ENCODE measurements at regions not wholly inside any gene's neighbourhood (a gene's known extent, or its start where the extent isn't known, plus 50 kb on each side); places are given as distances from the start of the nearest gene placed in this dataset.

DNA sequence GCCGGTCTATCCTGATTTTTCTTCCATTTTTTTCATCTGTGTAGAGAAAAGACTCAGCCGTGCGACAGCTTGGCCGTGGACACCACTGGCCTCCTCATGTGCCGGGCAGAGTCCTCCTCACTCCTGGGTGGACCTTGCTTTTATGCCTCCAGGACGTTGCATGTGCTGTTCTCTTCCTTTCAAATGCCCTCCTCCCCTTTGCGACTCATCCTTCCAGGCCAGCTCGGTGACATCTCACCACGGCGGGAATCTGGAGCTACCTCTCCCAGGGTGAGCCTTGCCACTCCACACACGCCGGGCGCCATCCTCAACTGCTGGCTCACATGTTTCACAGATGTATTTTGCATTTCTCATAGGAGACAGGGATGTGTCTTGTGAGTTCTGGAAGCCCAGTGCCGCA is 198.5 kb upstream of the HDAC4 start:
- H3K9me1 ChIP-seq (ENCODE audit: control insufficient read depth, insufficient read depth, low read length), result no peaks in the 10 kb centered on the region
- no peak overlapping the region for H3K27ac ChIP-seq (ENCODE audit: extremely low read depth, low read depth, low read length)
- WGBS (ENCODE audit: insufficient coverage, low coverage, missing lambda C conversion rate), result 0% methylated on average over 13 of the region's 14 CpGs
- no peaks in the 10 kb centered on the region for H3K79me2 ChIP-seq (ENCODE audit: control insufficient read depth, insufficient read depth, low read length)
- BruUV-seq (replicated peaks), result no TSS peak
- DNase-seq (ENCODE audit: extremely low read depth in 1 of 4, low spot score in 3 of 4) (no peak), FAIRE-seq (no peak), ATAC-seq (no peak)
- TF ChIP-seq NFE2 (IDR thresholded peaks at IDR 0.05; ENCODE audit: low read depth) (no peak), MTA3 (IDR thresholded peaks at IDR 0.05; ENCODE audit: borderline replicate concordance) (no peak), ZNF436 (CRISPR knock-in tag; IDR thresholded peaks at IDR 0.05) (no peak), FOSL1 (tag; conservative IDR thresholded peaks at IDR 0.05) (no peak), HSF4 (CRISPR knock-in tag; IDR thresholded peaks at IDR 0.05; ENCODE audit: borderline replicate concordance) (no peak), RFX5 (IDR thresholded peaks at IDR 0.05; ENCODE audit: low read depth, low read length) (no peak), HDGF (IDR thresholded peaks at IDR 0.05) (no peak), NR1H2 (CRISPR knock-in tag; IDR thresholded peaks at IDR 0.05) (no peak), EHMT2 (IDR thresholded peaks at IDR 0.05) (no peak), SP1 (CRISPR knock-in tag; IDR thresholded peaks at IDR 0.05) (no peak)
- TF ChIP-seq, protein P1, sequence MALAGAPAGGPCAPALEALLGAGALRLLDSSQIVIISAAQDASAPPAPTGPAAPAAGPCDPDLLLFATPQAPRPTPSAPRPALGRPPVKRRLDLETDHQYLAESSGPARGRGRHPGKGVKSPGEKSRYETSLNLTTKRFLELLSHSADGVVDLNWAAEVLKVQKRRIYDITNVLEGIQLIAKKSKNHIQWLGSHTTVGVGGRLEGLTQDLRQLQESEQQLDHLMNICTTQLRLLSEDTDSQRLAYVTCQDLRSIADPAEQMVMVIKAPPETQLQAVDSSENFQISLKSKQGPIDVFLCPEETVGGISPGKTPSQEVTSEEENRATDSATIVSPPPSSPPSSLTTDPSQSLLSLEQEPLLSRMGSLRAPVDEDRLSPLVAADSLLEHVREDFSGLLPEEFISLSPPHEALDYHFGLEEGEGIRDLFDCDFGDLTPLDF (CRISPR knock-in tag; IDR thresholded peaks at IDR 0.05), result no peak
- TF ChIP-seq, protein P2, sequence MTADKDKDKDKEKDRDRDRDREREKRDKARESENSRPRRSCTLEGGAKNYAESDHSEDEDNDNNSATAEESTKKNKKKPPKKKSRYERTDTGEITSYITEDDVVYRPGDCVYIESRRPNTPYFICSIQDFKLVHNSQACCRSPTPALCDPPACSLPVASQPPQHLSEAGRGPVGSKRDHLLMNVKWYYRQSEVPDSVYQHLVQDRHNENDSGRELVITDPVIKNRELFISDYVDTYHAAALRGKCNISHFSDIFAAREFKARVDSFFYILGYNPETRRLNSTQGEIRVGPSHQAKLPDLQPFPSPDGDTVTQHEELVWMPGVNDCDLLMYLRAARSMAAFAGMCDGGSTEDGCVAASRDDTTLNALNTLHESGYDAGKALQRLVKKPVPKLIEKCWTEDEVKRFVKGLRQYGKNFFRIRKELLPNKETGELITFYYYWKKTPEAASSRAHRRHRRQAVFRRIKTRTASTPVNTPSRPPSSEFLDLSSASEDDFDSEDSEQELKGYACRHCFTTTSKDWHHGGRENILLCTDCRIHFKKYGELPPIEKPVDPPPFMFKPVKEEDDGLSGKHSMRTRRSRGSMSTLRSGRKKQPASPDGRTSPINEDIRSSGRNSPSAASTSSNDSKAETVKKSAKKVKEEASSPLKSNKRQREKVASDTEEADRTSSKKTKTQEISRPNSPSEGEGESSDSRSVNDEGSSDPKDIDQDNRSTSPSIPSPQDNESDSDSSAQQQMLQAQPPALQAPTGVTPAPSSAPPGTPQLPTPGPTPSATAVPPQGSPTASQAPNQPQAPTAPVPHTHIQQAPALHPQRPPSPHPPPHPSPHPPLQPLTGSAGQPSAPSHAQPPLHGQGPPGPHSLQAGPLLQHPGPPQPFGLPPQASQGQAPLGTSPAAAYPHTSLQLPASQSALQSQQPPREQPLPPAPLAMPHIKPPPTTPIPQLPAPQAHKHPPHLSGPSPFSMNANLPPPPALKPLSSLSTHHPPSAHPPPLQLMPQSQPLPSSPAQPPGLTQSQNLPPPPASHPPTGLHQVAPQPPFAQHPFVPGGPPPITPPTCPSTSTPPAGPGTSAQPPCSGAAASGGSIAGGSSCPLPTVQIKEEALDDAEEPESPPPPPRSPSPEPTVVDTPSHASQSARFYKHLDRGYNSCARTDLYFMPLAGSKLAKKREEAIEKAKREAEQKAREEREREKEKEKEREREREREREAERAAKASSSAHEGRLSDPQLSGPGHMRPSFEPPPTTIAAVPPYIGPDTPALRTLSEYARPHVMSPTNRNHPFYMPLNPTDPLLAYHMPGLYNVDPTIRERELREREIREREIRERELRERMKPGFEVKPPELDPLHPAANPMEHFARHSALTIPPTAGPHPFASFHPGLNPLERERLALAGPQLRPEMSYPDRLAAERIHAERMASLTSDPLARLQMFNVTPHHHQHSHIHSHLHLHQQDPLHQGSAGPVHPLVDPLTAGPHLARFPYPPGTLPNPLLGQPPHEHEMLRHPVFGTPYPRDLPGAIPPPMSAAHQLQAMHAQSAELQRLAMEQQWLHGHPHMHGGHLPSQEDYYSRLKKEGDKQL (CRISPR knock-in tag; IDR thresholded peaks at IDR 0.05; ENCODE audit: borderline replicate concordance), result no peak
- TF ChIP-seq, protein P3, sequence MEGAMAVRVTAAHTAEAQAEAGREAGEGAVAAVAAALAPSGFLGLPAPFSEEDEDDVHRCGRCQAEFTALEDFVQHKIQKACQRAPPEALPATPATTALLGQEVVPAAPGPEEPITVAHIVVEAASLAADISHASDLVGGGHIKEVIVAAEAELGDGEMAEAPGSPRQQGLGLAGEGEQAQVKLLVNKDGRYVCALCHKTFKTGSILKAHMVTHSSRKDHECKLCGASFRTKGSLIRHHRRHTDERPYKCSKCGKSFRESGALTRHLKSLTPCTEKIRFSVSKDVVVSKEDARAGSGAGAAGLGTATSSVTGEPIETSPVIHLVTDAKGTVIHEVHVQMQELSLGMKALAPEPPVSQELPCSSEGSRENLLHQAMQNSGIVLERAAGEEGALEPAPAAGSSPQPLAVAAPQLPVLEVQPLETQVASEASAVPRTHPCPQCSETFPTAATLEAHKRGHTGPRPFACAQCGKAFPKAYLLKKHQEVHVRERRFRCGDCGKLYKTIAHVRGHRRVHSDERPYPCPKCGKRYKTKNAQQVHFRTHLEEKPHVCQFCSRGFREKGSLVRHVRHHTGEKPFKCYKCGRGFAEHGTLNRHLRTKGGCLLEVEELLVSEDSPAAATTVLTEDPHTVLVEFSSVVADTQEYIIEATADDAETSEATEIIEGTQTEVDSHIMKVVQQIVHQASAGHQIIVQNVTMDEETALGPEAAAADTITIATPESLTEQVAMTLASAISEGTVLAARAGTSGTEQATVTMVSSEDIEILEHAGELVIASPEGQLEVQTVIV (CRISPR knock-in tag; IDR thresholded peaks at IDR 0.05; ENCODE audit: borderline replicate concordance), result no peak
- H3K9ac ChIP-seq (ENCODE audit: insufficient read depth in 1 of 2, low read depth in 2 of 2, low read length in 2 of 2), result no peak overlapping the region
- no peaks in the 10 kb centered on the region; the same call in 1 of the 2 replicates for H4K20me1 ChIP-seq (replicated peaks; ENCODE audit: control insufficient read depth, insufficient read depth, low read length)
- H3K4me3 ChIP-seq, result no peak overlapping the region
- no peaks in the 10 kb centered on the region for H3K9me3 ChIP-seq (replicated peaks; ENCODE audit: control insufficient read depth, insufficient read depth, low read depth, low read length)
- in situ Hi-C loops (cut with MboI) (no loop called here), intact Hi-C loops (cut with micrococcal nuclease) (no loop called here)
- ChIA-PET CTCF (ENCODE audit: low intra/inter-chr PET ratio) (no interaction called here), POLR2A (interaction anchor here (0.6 to 1.0 kb wide), 2 partner anchors 23 to 576 kb away, joined by 3 read pairs; no protein-coding TSS in a partner anchor)
- peaks cover 0 to 82% of the 10 kb centered on the region in 2 experiments; a peak in 3 of 5 replicates for H3K27me3 ChIP-seq (ENCODE audit: control insufficient read depth in 2 of 2, insufficient read depth in 2 of 2, low read length in 2 of 2)
- H3K36me3 ChIP-seq (ENCODE audit: control insufficient read depth, insufficient read depth, low read length), result no peaks in the 10 kb centered on the region
- H3K4me1 ChIP-seq (replicated peaks in 1 of 2; ENCODE audit: control insufficient read depth in 2 of 2, insufficient read depth in 2 of 2, low read length in 2 of 2), result no peaks in the 10 kb centered on the region; a peak in 1 of 5 replicates
- no peak overlapping the region for H3K4me2 ChIP-seq (ENCODE audit: insufficient read depth, low read length)
- H2AFZ ChIP-seq (ENCODE audit: low read depth, low read length), result no peak overlapping the region
